NCI-H128 (cell line): ENCODE measurements at regions not wholly inside any gene's neighbourhood (a gene's known extent, or its start where the extent isn't known, plus 50 kb on each side); places are given as distances from the start of the nearest gene placed in this dataset.
"Not testable (repeated sequence)": the region's sequence is repeated elsewhere in the genome, so short reads cannot be mapped to it uniquely, and the experiment has no call there.

ENCODE experiments used
- DNase-seq: peaks from one replicate; lab custom pipeline; 2025; ENCODE audit not compliant: unreplicated experiment; lab: John Stamatoyannopoulos, UW

DNA sequence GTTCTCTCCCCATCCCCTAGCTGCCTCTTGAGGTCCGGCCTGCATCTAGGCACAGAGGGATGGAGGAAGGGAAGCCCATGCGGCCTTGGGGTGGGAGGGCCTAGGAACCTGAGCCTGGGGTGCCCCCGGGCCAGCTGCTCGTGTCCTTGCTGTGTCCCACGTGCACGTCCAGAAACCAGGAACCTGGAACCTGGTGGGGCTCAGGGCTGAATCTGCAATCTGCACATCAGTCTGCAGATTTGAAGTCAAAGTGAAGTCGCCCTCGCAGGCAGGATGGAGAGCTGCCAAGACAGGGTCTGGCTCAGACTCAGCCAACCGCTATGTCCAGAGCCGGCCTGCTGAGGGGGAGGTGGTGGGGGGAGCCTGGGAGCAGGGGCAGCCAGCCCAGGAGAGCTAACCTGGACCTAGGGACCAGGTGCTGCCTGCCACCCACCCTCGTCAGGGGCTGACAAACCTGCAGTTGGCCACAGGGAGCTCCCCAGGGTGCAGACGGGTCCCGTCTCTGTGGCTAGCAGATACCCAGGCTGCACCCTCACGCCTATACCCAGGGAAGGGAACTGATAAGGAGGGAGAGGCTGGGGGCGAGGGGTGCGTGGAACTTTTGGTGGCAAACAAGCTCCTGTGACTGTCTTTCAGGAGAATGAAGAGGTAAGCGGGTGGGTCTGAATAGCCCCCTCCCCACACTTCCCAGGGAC lies 103.5 kb upstream of the SIMC1 start:
- DNase-seq, result no peak

DNA sequence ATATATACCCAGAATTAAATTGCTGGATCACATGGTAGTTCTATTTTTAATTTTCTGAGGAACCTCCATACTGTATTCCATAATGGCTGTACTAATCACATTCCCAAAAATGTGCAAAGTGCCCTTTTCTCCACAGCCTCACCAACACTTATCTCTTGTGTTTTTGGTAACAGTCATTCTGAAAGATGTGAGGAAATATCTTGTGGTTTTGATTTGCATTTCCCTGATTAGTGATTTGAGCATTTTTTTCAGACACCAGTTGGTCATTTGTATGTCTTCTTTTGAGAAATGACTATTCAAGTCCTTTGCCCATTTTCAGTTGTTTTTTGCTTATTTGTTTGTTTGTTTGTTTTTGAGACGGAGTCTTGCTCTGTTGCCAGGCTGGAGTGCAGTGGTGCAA lies 98.1 kb upstream of the SIMC1 start:
- DNase-seq, result not testable (repeated sequence)

DNA sequence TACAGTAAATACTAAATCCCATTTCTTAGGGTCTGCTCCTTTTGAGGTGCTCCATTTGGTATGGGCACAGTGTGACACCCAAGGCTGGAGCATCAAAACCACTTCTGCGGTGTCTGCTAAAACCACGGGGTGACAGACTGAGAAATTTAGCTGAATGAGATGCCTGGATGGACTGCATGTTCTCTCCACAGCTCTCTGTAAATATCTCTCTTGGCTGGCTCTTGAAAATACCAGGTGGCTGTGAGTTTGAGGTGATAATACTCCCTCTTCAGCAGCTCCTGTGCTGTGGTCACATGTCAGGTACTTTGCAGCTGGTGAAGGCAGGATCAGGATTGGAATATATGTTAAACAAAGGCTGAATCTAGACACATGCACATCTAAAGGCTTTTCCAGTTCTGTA lies 93.7 kb upstream of the SIMC1 start:
- peak; percentile 0 for DNase-seq

DNA sequence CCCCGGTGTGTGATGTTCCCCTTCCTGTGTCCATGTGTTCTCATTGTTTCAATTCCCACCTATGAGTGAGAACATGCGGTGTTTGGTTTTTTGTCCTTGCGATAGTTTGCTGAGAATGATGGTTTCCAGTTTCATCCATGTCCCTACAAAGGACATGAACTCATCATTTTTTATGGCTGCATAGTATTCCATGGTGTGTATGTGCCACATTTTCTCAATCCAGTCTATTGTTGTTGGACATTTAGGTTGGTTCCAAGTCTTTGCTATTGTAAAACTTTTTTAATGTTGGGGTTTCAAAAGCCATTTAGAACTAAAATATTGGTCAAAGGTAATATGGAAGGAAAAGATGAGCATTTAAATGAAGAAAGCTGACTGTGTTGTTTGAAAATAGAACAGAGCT lies 88.3 kb upstream of the SIMC1 start:
- not testable (repeated sequence) for DNase-seq

DNA sequence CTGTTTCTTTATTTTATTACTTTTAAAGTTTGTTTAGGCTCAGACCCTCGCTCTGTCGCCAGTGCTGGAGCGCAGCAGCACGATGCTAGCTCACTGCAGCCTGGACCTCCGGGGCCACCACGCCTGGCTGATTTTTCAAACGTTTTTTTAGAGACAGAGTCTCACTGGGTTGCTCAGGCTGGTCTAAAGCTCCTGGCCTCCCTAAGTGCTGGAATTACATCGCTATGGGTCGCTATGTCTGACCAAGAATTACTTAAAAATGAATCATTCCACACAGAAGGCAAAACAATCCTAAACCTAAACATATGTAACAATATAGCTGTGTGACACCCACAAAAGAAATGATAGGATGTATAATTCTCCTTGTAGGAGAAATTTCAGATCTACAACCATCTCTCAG lies 86.9 kb upstream of the SIMC1 start:
- no peak for DNase-seq

DNA sequence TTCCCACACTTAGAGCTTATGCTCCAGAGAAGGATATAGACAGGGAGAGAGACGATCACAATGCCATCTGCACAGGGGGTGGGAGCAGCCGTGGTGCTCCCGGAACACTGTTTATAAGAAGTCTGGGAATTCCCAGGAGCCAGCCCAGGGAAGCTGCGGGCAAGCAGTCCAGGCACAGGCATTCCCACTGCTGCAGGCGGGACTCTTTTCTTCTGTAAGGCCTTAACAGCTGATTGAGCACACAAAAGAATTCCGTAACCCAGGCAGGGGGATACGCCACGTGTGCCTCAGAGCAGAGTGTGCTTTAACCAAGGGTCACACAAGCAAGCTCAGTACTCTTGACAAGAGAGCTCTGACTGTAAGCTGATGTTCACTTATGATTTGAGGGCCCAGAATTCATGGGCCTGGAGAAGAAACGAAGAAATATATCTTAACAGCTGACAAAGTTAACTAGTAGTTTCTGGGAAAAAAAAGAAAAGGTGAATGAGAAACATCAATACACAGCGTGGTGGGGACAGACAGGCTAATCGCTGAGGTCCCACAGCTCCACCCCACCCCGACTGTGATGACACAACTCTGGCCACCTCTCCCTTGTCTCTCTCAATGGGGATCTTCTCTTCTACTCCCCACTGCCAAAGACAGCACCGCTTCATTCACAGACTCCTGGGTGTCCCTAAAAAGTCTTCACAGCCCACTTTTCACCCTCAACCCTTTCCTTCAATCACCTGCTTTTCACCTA lies 85.9 kb upstream of the SIMC1 start:
- DNase-seq, result no peak

DNA sequence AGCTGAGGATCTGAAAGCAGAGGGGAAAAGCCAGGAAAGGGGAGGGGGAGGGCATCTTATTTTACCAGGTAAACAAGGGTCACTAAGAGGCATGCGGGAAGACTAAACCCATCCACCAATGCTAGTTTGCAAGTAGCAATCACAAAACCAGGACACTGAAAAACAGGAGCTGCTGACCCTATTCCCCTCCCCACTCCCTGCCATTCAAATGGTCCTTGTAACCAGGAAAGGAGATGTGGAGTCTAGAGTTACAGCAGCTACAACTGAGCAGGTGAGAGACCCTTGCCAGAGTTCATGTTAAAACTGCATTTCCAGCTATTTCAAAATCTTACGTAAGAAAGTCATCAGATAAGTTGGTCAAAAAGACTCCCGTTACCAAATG lies 85.3 kb upstream of the SIMC1 start:
- DNase-seq, result no peak

DNA sequence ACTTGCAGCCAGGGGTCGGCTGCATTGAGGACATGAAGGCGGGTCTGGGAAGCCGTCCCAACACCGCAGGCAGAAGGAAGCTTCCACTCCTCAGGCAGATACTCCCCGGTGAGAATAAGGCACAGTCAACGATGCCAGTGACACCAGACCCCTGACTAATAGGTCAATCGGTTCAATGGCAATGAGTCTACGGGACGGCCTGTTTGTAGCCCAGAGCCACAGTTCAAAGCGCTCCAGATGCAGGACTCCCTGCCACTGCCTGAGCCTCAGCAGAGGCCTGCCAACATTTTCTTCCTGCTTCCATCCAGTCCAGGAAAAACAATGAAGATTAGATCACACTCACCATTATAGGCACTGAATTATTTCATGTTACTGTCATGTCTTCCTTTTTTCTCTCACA lies 84.5 kb upstream of the SIMC1 start:
- no peak for DNase-seq

DNA sequence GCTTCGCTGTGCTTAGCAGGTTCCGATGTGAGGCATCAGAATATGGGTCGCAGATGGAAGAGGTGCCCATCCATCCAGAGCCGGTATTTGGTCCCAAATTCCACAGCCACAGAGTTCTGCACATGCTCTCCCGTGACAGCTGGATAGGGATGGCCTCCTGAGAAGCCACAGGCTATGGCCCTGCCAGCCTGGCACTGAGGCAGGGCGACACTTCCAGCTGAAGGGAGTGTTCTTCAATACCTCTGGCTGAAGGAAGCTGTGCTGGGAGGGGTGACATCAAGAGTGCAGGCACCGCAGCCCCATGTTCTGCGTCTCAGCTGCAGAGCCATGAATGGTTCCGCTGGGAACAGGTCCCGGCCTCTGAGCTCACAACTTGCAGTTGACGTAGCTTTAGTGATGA lies 83.4 kb upstream of the SIMC1 start:
- no peak for DNase-seq

DNA sequence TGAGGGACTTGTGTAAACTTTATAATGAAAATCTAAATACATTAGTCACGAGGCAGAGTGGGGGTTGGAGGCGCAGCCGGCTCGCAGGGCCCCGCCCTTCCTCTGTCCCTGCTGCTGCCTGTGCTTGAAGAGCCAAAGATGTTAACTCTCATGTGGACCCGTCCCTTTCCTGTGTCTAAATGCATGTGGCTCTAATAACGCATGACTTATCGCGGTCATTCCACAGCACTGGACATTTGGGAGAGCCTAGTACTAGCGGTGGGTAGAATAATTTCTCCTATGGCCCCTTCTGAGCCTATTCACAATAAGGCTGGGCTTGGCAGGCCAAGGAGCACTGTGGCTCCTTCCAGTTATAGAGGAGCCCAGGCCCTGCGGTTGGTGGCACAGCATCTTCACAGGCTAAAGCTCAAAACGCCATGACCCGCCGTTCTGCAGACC lies 82.3 kb upstream of the SIMC1 start:
- no peak for DNase-seq

DNA sequence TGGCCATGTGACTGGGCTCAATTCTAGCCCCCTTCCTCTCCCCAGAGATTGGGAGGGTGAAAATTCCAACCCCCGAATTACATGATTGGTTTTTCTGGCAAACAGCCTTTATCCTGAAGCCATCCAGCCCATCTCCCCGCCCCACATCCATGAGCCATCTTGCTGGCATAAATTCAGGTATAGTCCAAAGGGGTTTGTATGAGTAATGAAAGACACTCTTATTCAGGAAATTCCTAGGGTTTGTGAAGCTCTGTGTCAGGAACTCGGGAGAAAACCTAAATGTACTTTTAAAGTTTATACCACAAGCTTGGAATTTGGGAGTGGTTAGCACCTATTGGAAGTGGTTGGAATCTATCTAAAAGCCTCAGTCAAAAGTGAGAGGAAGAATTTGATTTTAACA lies 80.6 kb upstream of the SIMC1 start:
- no peak for DNase-seq

DNA sequence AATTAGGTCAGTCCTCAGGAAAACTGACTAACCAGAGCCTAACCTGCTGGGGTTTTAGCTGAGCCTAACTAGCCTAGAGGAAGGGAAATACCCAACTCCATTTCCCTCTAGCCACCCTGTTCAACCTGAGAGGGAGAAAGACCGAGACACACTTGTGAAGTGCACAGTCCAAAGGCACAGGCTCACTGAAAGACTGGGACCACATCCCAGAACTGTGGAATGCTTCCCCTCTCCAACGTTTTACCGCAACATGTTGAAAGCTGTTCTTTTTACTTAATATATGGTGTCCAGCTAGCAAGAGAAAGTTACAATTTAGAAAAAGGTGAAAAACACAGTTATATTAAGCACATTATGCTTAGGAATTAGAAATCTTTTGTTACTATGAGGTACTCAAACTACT lies 76.8 kb upstream of the SIMC1 start:
- DNase-seq, result no peak

DNA sequence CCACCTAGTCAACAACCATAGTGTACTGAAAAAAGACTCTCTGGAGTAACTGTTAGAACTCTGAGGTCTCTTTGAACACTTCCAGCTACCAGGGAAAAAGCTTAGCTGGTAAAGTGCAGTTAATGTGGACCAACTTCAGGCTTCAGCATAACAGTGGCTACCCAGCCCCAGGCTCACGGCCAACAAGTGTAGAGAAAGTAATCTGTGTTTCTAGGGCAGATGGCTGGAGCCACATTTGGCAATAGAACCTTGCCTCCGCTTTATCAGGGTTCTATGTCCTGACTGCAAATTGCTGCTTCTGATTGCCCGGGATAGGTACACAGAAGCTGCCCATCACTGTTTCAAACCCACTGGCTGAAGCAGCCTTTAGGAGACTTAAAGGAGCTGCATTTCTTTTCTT lies 76.0 kb upstream of the SIMC1 start:
- DNase-seq, result no peak

DNA sequence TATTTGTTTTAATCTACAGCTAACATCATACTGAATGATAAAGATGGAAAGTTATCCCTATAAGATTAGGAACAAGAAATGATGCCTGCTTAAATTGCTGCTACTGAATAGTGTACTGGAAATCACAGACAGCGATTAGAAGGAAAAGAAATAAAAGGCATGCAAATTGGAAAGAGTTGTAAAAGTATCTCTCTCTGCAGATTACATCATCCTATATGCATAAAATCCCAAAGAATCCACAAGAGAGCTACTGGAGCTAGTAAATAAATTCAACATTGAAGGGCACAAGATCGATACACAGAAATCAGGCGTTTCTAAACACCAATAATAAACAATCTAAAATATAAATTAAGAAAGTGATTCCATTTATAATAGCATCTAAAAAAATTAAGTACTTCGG lies 75.3 kb upstream of the SIMC1 start:
- no peak for DNase-seq

DNA sequence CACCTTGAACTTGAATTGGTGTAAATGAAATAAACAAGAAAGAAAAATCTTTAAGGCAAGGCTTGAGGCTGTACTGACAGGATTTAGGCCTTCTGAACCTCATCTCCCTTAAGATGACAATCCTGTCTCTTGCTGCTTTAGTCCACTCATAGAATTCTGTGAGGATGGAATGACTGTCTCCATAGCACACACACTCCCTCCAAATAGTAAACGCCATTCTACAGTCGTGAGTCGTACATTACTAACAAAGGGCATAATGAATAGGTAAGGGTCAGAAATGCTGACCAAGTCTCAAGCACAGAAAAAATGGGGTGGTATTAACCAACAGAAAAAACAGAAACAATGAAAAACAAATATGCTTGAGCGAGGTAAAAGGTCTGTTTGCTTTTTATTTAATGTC lies 71.8 kb upstream of the SIMC1 start:
- DNase-seq, result no peak

DNA sequence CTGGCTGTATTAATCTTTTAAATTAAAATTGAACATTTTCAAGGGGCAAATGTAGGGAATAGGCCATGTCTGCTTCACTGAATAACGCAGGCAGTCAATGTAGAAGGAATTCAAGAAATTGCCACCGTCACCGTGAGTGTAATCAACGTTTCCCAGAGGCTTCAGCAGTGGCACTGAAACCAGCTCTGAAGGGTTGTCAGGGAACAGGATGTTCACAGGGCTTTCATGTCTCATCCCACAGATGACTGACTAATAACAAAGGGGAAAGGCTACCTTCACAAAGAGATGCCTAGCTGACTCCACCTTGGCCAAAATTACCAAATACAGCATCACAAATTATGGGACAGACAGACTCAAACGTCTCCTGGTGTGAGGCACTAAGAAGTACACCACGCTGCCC lies 70.4 kb upstream of the SIMC1 start:
- DNase-seq, result no peak

DNA sequence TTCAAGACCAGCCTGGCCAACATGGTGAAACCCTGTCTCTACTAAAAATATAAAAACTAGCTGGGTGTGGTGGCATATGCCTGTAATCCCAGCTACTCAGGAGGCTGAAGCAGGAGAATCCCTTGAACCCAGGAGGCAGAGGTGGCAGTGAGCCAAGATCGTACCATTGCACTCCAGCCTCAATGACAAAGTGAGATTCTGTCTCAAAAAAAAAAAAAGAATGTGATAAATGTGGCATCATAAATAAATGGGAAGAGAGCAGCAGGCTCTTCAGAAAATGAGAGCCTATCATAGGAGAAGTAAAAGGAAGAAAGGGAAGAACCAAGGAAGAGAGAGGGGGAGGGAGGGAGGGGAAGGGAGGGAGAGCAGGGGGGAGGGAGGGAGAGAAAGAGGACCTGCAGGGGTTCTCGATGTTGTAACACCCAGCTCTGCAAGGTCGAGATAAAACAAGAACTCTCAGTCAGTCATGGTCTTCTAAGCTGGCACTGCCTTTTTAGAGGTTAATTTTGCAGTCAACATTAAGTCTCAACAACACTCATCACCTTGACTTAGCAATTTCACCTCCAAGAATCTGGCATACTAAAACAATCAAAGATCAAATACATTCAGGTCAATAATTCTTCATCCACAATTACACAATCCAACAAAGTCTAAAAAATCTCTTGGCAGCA lies 68.7 kb upstream of the SIMC1 start:
- no peak for DNase-seq

DNA sequence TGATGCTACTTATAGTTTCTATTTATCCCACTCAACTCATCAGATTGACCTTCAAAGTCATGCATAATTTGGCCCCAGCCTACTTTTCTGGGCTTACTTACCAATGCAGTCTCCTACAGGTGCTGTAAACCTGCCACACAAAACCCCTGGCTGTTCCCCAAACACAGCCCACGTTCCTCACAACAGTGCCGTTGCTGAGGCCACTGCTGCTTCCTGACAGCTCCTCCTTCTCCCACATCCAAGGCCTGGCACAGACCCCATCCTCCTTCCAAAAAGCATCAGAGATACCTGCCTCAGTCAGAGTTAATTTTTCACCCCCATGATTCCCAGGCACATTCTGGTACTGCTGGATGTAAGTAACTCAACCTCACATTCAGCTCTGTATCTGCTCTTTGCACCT lies 68.1 kb upstream of the SIMC1 start:
- DNase-seq, result no peak

DNA sequence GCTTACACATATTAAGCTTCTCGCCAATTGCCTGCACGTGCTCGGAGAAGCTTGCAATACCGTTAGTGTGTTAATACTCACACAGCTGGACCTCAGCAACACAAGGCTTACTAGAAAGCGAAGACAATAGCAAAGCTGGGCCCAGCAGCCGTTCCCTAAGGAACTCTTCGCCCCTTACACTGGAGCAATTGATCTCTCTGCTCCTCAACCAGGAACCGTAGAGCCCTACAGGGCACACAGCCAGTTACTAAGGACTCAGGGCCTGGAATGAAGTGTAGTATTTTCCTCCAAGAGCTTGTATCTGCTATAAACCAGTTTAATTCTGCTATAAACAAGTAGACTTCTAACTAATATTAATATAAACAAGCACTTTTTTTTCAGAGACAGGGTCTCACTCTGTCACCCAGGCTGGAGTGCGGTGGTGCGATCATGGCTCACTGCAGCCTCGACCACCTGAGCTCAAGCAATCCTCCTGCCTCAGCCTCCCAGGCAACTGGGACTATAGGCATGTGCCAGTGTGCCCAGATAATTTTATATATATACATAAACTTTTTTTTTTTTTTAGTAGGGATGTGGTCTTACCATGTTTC lies 67.0 kb upstream of the SIMC1 start:
- no peak for DNase-seq

DNA sequence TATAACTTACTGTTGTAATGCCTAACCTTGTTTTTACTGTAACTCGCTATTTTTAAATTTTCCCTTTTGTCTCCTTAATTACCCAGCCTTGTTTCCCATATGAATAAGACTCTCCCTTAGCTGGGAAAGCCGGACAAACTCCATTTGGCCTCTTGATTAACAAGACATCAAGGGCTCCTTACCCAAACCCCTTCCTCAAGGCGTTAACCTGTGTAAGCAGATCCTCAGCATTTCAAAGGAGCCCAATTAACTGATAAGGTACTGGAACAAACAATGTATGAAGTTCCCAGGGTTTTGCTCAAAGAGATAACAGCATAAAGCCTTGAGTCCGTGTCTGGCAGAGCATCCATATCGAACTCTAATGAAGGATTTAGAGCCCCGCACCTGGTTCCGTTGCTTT lies 66.0 kb upstream of the SIMC1 start:
- no peak for DNase-seq

DNA sequence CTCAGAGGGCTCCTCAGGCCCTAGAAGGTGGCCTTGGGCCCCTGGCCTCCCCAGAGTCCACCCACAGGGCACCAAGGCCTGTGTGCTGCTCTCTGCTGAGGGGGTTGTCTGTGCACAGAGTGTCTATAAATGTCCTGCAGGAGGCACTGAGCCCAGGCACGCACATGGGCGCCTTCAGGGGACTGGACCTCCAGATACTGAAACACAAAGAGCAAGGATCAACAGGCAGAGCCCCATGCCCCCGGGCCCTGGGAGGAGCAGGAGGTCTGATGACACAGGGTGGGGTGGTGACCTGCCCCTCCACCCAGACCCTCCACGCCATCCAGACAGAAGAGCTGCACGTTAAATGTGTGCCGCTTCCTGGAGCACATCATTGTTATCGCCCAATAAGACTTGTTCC lies 64.6 kb upstream of the SIMC1 start:
- no peak for DNase-seq
